Neural progenitor cell (in vitro differentiated cells): ENCODE measurements at regions not wholly inside any gene's neighbourhood (a gene's known extent, or its start where the extent isn't known, plus 50 kb on each side); places are given as distances from the start of the nearest gene placed in this dataset.

ENCODE experiments used
- CTCF ChIP-seq: fragments of 200-600 bp; sonication (generic); IDR thresholded peaks from 2 replicates; pipeline ENCODE4 v1.5.1; 2017; ENCODE audit warnings: antibody characterized with exemption, mild to moderate bottlenecking
- EZH2 ChIP-seq: fragments of 200-600 bp; sonication (generic); IDR thresholded peaks from 2 replicates; pipeline ENCODE4 v1.6.1; 2017; ENCODE audit warnings: antibody characterized with exemption, mild to moderate bottlenecking, moderate library complexity

- TF ChIP-seq CTCF (no peak), EZH2 (no peak)
Measured at GRCh38 chr17:79150799-79151198, 76.2 kb downstream of the ENGASE start.
